ENCODE measurements at regions not wholly inside any gene's neighbourhood (a gene's known extent, or its start where the extent isn't known, plus 50 kb on each side); places are given as distances from the start of the nearest gene placed in this dataset.

- Histone ChIP-seq H3K36me3 (ENCODE audit: control insufficient read depth in 2 of 2, insufficient read depth in 2 of 2, low read length in 1 of 2) (no peaks in the 10 kb centered on the region), H3K4me2 (ENCODE audit: control insufficient read depth, insufficient read depth) (no peak overlapping the region), H3K9me3 (replicated peaks; ENCODE audit: control insufficient read depth, insufficient read depth, low read length) (no peaks in the 10 kb centered on the region), H3K9ac (ENCODE audit: control insufficient read depth, insufficient read depth, low read length) (no peak overlapping the region), H4K20me1 (ENCODE audit: control insufficient read depth, insufficient read depth) (no peaks in the 10 kb centered on the region), H3K27ac (ENCODE audit: control insufficient read depth, insufficient read depth) (no peak overlapping the region), H3K79me2 (ENCODE audit: control insufficient read depth, insufficient read depth, low read length) (no peaks in the 10 kb centered on the region), H2AFZ (ENCODE audit: control insufficient read depth, low read depth, low read length) (no peak overlapping the region), H3K4me1 (ENCODE audit: control insufficient read depth, insufficient read depth, low read length) (no peaks in the 10 kb centered on the region), H3K4me3 (no peak overlapping the region), H3K27me3 (replicated peaks in 1 of 2; ENCODE audit: control insufficient read depth in 2 of 2, insufficient read depth in 2 of 2, low read length in 1 of 2) (no peaks in the 10 kb centered on the region; a peak in 1 of 4 replicates)
- CTCF ChIA-PET: no interaction called here
- in situ Hi-C loops (cut with MboI) (no loop called here), intact Hi-C loops (cut with micrococcal nuclease; ENCODE audit: unreplicated experiment) (no loop called here)
- ATAC-seq (no peak), DNase-seq (ENCODE audit: low read depth, low spot score) (no peak), FAIRE-seq (no peak)
- 0% methylated on average over 1 of the region's 1 CpG for WGBS (ENCODE audit: insufficient coverage, insufficient replicate concordance, low lambda C conversion rate, missing lambda C conversion rate)
- POLR2A ChIA-PET: no interaction called here
- SMC1A ChIA-PET (ENCODE audit: uncharacterized antibody, unreplicated experiment): no interaction called here
- RAD21 ChIA-PET (ENCODE audit: unreplicated experiment): no interaction called here
- no TSS peak for BruUV-seq (replicated peaks)
- TF ChIP-seq KDM1A (IDR thresholded peaks at IDR 0.05; ENCODE audit: borderline replicate concordance) (no peak), STAT3 (IDR thresholded peaks at IDR 0.05; ENCODE audit: low read depth, low read length) (no peak), BCL3 (IDR thresholded peaks at IDR 0.05; ENCODE audit: borderline replicate concordance, insufficient read depth, low read depth, low read length, poor library complexity, severe bottlenecking) (no peak), ZNF592 (IDR thresholded peaks at IDR 0.05) (no peak), ETV6 (conservative IDR thresholded peaks at IDR 0.05 in 1 of 2, IDR thresholded peaks at IDR 0.05 in 1 of 2; ENCODE audit: borderline replicate concordance in 1 of 2, low read depth in 1 of 2) (no peak), RB1 (IDR thresholded peaks at IDR 0.05; ENCODE audit: borderline replicate concordance) (no peak), ZBTB11 (CRISPR knock-in tag; IDR thresholded peaks at IDR 0.05) (no peak), ZNF687 (IDR thresholded peaks at IDR 0.05) (no peak), NFIC (IDR thresholded peaks at IDR 0.05; ENCODE audit: low read depth, low read length) (no peak), NFXL1 (IDR thresholded peaks at IDR 0.05; ENCODE audit: borderline replicate concordance) (no peak), SUPT20H (IDR thresholded peaks at IDR 0.05; ENCODE audit: borderline replicate concordance, control insufficient read depth, low read depth, low read length) (no peak)
Observed at GRCh38 chr13:82569581-82569980, 1312.7 kb downstream of the SLITRK1 start.

Measured in GM12878 (cell line).